ENCODE measurements at regions not wholly inside any gene's neighbourhood (a gene's known extent, or its start where the extent isn't known, plus 50 kb on each side); places are given as distances from the start of the nearest gene placed in this dataset.

DNA sequence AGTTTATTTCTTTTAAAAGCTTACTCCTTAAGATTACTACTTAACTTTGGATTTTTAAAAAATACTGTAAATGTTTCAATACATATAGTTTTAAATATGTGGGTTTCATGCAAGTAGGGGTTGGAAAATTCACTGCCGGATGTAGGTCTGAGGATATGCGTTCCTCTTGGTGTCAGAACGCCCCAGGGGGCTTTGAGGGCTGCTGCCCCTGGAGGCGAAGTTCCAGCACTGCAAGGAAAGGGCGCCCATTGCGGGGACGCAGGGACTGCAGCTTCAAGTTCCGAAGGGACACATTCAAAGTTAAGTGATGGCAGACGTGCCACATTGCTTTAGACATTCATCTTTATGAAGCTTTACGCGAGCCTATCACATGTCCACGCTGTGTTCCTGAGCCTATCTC lies 152.9 kb downstream of the SOD2 start:
- TF ChIP-seq CTCF (IDR thresholded peaks at IDR 0.05), result peak in 1 of 6 experiments; percentile 25
- TF ChIP-seq POLR2A (IDR thresholded peaks at IDR 0.05), result no peak

Data from thyroid gland (tissue), 4 donors.